HG02642 (cell line): ENCODE measurements at regions not wholly inside any gene's neighbourhood (a gene's known extent, or its start where the extent isn't known, plus 50 kb on each side); places are given as distances from the start of the nearest gene placed in this dataset.
"Not testable (repeated sequence)": the region's sequence is repeated elsewhere in the genome, so short reads cannot be mapped to it uniquely, and the experiment has no call there.

Experiments
- ATAC-seq: cut with Tn5 transposase; IDR thresholded peaks from one replicate; pipeline ENCODE4 v1.9.1; 2021; ENCODE audit warnings: mild to moderate bottlenecking; ENCODE audit not compliant: unreplicated experiment, poor library complexity

DNA sequence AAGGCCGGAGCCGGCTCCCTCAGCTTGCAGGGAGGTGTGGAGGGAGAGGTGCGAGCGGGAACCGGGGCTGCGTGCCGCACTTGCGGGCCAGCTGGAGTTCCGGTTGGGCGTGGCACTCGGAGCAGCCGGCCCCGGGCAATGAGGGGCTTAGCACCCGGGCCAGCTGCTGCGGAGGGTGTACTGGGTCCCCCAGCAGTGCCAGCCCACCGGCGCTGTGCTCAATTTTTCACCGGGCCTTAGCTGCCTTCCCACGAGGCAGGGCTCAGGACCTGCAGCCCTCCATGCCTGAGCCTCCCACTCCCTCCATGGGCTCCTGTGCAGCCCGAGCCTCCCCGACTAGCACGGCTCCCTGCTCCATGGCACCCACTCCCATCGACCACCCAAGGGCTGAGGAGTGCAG is 62.2 kb upstream of the ANKRD55 start:
- not testable (repeated sequence) for ATAC-seq

DNA sequence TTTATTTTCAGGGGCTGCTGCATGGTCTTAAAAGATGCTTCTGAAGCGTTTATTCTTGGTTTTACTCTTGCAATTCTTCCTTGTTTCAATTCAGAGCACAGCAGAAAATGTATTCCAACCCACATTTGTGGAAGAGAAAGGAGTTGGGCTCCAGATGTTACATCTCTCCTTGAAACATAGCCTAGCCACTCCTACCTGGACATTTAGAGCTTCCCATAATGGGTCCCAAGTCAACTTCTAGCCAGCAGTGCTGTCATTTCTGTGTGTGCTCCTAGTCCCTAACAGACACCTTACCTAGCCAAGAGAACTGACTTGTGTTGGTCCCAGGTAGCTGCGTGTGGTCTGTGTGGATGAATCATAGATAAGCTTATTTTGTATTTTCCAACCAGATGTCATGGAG is 61.2 kb upstream of the ANKRD55 start:
- no peak for ATAC-seq

DNA sequence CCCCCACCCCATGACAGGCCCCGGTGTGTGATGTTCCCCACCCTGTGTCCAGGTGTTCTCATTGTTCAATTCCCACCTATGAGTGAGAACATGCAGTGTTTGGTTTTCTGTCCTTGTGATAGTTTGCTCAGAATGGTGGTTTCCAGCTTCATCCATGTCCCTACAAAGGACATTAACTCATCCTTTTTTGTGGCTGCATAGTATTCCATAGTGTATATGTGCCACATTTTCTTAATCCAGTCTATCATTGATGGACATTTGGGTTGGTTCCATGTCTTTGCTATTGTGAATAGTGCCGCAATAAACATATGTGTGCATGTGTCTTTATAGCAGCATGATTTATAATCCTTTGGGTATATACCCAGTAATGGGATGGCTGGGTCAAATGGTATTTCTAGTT is 59.7 kb upstream of the ANKRD55 start:
- ATAC-seq, result not testable (repeated sequence)

DNA sequence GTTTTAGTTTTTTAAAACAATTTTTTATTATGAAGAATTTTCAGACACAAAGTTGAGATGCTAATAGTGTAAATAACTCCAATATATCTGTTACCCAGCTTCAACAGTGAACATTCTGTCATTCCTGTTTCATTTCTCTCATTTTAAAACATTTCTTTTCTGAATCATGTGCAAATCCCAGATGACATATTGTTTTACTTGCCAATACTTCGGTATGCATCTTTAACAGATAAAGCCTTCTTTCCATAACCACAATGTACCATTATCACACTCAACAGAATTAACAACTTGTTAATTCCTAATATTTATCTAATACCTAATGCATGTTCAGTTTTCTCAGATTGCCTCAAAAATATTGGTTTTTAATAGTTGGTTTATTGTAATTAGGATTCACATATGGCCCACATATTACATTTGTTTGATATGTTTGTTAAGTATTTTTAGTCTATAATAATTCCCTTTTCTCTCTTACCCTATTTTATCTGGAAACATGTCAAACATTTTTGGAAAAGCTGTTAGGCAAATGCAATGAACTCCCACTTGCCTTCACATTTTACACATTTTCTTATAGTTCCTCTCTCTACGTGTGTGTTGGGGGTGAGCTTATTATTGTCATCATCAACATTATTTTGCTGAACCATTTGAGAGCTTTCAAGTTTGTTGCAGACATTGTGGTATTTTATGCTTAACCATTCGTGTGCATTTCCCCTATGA is 58.7 kb upstream of the ANKRD55 start:
- no peak for ATAC-seq

DNA sequence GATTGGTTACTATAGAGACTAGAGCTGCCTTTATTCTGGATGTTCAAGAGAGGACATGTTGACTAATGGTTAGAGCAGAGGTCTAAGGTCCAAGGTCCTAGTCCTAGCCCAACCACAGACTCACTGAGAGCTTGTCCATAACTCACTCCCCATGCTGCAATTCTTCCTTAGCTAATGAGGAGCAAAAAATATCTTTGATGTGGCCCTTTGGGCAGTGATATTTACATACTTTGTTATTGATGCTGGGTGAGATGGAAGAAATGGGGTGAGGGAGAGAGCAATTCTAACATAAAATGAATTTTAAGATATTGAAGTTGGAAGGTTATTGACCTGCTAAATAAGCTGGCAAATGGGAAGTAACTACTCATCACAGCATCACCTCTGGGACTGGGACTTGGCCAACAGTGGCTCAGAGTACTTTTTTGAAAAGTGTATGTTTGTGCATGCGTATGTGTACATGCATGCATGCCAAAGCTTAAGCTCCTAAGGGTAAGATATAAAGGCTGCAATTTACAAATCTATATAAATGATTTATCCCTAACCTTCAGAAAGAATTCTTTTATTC is 58.0 kb upstream of the ANKRD55 start:
- ATAC-seq, result no peak

DNA sequence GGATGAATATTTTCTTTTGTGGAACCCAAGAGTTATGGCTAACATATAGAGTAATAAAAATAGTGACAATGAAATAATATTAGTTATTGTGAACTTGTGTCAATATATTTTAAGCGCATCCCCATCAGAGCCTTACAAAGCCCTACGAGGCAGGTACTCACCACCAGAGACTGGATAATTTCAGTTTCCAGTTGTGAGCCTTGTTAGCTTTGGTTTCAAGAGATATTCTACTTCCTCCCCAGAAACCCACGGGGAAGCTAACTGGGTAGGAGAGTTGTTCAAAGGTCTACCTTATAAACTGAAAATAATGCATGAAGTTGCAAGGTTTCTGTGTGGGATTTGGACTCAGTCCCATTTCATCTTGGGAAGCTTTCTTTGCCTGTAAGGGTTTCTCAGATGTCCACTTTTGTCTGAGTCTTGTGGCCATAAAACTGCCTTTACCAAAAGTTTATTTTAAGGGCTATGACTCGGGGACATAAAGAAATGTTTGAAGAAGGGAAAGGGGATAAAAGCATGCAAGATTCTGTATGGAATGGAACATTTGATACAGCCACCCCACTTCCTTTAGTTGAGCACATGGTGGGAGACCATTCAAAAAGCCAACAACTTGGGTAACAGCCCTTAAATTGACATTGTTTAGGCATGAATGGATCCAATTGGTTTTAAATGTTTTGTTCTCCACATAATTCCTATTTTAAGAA is 57.4 kb upstream of the ANKRD55 start:
- ATAC-seq, result no peak

DNA sequence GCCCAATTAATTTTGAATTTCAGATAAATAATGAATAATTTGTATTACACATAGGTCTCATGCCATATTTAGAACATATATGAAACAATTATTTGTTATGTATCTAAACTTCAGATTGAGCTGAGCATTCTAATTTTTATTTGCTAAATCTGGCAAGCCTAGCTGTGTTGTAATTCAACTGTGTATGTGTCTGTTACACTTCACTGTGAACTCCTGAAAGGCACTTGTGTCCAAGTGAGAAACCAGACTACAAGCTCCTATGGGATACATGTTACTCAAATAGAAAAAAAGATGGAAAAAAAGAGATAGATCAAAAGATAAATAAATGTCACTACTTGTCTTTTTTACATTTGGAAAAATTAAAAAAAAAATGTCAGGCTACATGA is 56.5 kb upstream of the ANKRD55 start:
- no peak for ATAC-seq

DNA sequence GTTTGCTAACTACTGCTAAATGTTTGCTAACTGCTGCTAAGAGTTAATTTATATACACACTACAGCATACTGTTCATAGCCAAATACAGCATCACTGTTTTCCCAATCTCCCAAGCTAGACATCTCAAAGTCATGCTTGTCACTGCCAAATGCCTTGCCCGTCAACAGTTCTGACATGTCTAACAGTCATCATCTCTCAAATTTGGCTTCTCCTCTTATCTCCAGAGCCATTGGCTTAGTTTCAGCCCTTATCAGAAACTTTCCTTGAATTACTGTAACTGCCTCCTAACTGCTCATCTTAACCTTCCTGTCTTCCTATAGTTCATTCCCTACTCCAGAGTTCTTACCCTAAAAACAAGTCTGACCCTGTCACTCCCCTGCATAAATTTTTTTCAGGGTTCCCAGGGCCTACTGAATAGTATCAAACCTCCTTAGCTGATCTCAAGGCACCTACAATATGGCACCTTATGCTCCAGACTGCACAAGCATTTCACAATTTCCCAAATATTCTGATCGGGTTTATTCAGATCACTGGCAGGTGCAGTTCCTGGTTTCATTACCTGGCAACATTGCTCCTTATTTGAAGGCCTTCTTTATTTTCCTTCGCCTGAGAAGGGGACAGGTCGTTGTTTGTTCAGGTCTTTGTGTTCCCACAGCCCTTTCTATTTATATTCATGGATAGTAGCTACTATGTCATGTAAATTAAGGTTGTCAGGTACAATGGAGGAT is 55.9 kb upstream of the ANKRD55 start:
- ATAC-seq, result no peak

DNA sequence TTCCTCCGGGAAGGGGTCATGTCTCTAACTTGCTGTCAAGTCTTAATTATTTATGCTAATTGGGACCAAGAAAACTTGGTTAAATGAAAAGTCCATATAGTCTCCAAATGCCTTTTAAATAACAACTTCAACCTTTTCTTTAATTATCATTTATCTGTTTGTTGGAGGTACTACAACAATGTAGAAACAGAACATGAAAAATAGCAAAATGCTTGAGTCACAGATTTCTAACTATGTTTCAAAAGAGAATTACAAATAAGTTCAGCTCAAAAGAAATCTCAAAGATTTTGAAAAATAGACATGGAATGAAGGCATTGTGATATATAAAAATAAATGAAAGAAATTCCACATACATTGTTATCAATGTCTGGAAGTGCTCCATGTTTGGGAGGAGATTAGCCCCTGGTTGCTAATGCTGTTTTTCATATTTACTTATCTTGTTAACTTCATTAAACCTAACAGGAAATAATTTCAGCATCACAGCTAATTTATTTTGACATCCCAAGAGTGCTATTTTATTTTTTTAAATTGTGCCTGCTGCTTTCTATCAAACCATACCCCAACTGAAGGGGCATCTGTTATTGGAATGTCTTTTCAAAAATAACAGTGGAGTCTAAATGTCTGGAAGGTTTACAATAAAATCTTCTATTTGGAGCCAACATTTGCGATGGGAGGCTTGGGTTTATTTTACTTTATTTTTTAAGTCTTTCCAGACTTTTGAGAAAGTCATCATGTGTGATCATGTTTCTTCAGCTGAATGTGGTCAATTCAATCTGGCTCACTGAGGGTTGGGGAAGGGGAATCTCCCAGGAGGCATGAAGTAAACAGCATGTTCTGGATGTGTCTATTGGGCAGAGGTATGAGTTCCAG is 53.1 kb upstream of the ANKRD55 start:
- no peak for ATAC-seq

DNA sequence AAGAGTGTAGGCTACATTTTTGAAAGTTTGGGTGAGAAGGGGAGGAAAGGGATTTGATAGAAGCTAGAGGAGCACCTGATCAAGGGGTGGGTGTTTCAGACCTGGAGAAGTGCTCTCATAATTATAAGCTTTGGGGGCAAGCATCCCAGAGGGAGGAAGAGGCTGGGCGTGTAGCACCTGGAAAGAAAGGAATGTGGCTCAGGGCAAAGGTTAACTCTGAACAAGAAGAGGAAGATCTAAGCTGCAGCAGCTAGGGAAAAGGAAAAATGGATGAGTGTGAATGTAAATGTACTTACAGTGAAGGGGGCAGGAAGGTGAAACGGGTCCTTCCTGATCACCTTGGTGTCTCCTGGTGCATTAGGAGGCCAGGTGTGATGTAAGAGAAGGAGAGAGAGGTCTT is 49.8 kb upstream of the ANKRD55 start:
- ATAC-seq, result no peak
